HG03520 (cell line): ENCODE measurements at regions not wholly inside any gene's neighbourhood (a gene's known extent, or its start where the extent isn't known, plus 50 kb on each side); places are given as distances from the start of the nearest gene placed in this dataset.
"Not testable (repeated sequence)": the region's sequence is repeated elsewhere in the genome, so short reads cannot be mapped to it uniquely, and the experiment has no call there.

Experiments
- ATAC-seq: cut with Tn5 transposase; IDR thresholded peaks from one replicate; pipeline ENCODE4 v1.9.1; 2021; ENCODE audit warnings: mild to moderate bottlenecking, moderate library complexity; ENCODE audit not compliant: unreplicated experiment

GRCh38 chr9:28946648-28947047 lies 1373.4 kb upstream of the C9orf72 start:
- ATAC-seq: no peak

GRCh38 chr9:28951945-28952344 lies 1378.7 kb upstream of the C9orf72 start:
- no peak for ATAC-seq

DNA sequence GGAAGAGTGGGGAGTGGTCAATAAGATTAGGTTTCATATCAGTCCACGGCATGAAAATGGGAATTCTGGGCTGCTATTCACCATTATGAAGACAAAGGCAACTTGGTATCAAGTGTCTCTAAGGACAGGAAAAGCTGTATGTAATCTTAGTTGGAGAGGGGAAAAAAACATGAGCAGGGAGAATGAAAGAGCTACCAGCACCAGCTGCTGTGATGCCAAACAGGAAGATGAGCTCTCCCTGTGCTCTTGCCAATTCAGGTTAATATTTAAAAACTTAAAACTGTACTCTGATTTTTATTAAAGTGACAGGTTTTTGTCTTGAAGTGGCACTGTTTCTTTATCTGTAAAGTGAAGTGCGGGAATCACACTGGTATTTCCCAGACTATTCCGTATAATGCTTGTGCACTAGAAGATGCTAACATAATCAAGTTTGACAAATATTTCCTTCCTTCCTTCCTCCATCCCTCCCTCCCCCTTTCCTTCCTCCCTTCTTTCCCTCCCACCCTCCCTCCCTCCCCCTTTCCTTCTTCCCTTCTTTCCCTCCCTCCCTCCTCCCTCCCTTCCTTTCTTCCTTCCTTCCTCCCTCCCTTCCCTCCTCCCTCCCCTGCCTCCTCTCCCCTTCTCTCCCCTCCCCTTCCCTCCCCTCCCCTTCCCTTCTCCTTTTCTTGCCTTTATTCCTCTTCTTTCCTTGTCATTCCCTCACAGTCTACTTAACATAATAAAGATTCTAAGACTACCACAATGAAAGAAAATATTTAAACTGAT lies 1383.0 kb upstream of the C9orf72 start:
- ATAC-seq: no peak

- no peak for ATAC-seq
Measured at GRCh38 chr9:28960602-28961001, 1387.3 kb upstream of the C9orf72 start.

- ATAC-seq: no peak
Measured at GRCh38 chr9:28961623-28962022, 1388.3 kb upstream of the C9orf72 start.

- no peak for ATAC-seq
Measured at GRCh38 chr9:28967226-28967625, 1393.9 kb upstream of the C9orf72 start.

- ATAC-seq: no peak
Measured at GRCh38 chr9:28970241-28970654, 1397.0 kb upstream of the C9orf72 start.

- ATAC-seq: no peak
Measured at GRCh38 chr9:28971881-28972280, 1398.6 kb upstream of the C9orf72 start.

- no peak for ATAC-seq
Measured at GRCh38 chr9:28976250-28976649, 1403.0 kb upstream of the C9orf72 start.

DNA sequence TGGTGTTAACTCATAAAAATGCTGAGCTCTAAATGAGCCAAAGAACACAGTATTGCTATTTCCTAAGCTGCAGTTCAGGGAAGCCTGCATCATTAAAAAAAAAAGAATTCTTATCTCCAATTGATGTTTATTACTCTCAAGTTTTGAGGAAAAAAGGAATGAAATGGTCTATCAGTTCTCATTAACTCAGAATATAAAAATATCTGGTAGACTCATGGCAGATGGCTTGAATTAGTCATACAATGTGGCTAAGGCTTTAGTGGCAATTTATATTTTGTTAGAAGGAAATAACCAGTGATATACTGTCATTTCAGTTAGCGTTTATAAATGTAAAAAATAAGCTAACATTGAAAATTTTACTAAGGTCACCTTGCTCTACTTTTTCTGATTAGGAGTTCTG lies 1403.4 kb upstream of the C9orf72 start:
- ATAC-seq: no peak

- ATAC-seq: no peak
Measured at GRCh38 chr9:28981129-28981528, 1407.8 kb upstream of the C9orf72 start.

DNA sequence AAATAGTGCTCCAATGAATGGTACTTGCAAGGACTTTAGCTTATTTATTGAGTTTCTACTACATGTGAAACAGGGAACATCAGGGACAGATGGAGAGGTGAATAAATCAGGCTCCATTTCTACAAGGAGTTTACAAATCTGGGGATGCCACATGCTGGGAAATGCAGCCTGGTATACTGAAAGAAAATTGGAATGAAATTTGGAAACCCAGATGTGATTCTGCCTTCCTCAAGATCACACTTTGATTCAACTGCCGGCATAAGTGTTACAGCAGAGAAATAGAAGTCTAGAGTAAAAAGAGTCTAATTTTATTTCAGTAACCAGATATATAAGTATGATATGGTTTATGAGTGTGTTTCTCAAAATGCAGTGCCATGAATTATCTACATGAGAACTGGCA lies 1408.4 kb upstream of the C9orf72 start:
- ATAC-seq: no peak

DNA sequence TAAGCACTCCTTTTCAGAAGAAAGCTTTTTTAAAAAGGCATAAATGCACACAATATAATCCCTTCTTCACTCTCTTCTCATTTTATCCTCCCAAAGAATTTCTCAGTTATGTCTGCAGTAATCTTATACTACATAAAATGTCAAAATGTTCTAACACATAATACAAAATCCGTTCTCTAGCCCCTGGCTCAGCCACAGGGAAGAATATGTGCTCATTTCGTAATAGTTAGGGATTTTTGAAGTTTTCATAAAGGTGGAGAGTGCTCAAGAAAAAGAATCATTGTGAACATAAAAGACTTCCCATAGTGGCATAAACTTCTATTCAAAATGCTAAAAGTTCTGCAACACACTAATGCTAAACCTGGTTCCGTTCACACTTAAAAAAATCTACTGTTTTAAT lies 1410.7 kb upstream of the C9orf72 start:
- no peak for ATAC-seq

DNA sequence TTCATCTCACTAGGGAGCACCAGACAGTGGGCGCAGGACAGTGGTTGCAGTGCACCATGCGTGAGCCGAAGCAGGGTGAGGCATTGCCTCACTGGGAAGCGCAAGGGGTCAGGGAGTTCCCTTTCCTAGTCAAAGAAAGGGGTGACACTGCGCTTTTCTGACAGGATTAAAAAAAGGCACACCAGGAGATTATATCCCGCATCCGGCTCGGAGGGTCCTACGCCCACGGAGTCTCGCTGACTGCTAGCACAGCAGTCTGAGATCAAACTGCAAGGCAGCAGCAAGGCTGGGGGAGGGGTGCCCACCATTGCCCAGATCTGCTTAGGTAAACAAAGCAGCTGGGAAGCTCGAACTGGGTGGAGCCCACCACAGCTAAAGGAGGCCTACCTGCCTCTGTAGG lies 1416.7 kb upstream of the C9orf72 start:
- not testable (repeated sequence) for ATAC-seq

DNA sequence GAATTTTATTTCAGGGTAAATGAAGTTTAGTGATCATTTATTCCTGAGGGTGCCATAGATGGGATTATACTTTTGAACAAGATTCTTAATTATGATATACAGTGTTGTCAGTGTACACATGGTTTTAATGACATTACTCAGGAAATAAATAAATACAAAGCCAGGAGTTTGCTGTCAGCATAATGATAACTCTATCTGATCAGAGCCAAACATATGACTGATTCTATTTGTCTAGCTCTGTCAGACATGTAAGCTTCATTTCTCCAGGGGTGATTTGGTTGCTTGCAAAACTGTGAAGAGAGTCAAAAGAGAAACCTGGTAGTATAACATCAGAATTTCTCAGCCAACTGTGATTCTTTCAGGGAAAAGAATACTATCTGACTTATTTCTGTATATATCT lies 1425.8 kb upstream of the C9orf72 start:
- ATAC-seq: no peak

GRCh38 chr9:28999806-29000205 lies 1426.5 kb upstream of the C9orf72 start:
- no peak for ATAC-seq

DNA sequence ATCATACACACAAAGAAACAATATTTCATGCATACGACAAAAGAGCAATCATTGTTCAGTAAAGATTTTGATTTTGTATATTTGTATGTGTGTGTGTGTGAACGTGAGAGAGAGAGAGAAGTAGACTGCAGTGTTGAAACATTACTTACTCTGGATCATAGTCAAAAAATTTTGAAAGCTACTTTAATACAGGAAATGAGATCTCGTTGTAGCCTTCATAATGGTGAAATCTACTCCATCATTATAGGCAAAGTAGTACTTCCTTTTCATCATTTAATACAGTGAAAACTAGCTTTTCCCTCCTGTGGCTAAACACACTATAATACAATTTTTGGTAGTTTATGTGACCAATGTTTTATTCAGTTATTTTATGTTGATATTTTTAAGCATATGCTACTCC lies 1427.7 kb upstream of the C9orf72 start:
- ATAC-seq: no peak

GRCh38 chr9:29004988-29005387 lies 1431.7 kb upstream of the C9orf72 start:
- no peak for ATAC-seq

- ATAC-seq: no peak
Measured at GRCh38 chr9:29006628-29007027, 1433.3 kb upstream of the C9orf72 start.

- no peak for ATAC-seq
Measured at GRCh38 chr9:29012911-29013310, 1439.6 kb upstream of the C9orf72 start.

- no peak for ATAC-seq
Measured at GRCh38 chr9:29021632-29022031, 1448.4 kb upstream of the C9orf72 start.

DNA sequence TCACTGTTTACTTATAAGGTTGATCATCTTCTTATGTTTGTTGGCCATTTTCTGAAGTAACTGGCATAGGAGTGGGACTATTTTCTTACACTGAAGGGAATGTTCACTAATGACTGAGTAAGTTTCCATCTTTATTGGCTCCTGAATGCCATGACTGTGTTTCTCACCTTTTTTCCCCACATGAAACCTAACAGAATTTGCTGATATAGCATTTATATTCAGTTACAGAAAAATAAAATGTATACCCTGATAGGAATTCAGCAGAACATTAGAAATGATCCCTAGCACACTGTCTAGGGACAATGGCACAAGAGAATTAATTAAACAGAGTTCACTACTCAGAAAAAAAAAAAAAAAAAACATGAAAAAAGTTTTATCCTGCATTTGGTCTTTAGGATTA lies 1465.1 kb upstream of the C9orf72 start:
- no peak for ATAC-seq

DNA sequence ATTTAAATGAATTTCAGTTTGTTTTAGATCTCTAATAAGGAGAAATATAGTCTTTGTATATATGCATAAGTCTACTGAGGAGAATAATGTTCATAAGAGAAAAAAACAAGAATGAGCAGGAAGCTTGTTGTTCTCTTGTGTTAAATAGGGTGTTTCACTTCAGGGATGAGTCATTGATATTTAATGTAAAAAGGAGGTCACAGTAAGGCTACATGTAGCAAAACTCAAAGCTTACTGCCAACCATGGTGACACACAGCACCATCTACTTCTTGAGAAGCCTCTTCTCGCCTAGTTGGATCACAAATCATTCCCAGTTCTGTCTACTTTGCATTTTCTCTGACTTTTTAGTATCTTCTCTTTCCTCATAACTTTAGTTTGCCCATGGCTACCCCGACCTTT lies 1466.0 kb upstream of the C9orf72 start:
- no peak for ATAC-seq
